ENCODE measurements at regions not wholly inside any gene's neighbourhood (a gene's known extent, or its start where the extent isn't known, plus 50 kb on each side); places are given as distances from the start of the nearest gene placed in this dataset.
A peak's percentile ranks its signal among the peaks of the same experiment; 100 is the strongest.

DNA sequence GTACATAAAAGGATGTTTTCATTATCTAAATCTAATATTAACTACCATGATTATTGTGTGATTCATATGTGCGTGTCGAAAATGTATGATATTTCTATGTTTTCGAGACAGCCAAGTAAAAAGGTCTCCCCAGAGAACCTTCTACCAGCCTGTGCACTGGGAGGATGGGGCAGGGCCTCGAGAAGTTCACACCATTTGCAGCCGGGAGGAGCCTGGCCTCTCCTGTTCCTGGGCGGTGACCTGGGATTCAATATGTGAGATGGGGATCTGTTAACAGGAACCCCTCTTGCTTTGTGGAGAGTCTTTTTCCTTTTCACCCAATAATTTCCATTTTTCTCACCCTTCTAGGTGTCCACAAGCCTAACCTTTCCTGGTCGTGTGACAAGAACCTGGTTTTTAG lies 189.3 kb downstream of the IPO8 start:
- DNase-seq = no peak

- DNase-seq = no peak
Observed at GRCh38 chr12:30501718-30502117, 194.0 kb downstream of the IPO8 start.

GRCh38 chr12:30500532-30500931 lies 195.1 kb downstream of the IPO8 start:
- DNase-seq = no peak

DNA sequence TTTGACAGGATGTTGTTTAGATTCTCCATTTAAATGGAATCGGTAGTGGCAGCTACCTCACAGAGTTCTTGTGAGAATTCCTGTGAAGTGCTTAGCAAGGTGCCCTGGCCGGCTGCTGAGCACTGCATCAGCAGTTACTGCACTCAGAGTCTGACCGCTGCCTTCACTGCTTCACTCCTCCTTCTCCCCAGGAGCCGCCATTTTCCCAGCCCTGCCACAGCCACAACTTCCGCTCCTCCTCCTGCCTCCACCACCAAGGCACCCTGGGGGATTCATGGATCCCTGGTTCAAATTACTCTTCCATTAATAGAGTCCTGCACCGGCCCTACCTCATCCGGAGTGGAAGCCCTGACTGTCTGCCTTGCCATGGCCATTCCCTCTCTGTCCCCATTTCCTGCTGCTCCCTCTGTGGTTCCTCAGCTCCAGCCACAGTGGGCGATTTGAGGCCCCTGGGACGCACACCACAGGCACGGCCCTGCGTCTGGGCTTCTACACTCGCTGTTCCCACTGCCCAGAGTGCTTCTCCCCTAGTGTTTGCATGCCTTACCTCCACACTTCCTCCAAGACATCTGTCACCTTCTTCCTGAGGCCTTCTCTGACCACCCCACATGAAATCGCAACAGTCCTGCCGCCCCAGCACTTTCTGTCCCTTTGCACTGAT lies 210.3 kb downstream of the IPO8 start:
- DNase-seq = no peak

DNA sequence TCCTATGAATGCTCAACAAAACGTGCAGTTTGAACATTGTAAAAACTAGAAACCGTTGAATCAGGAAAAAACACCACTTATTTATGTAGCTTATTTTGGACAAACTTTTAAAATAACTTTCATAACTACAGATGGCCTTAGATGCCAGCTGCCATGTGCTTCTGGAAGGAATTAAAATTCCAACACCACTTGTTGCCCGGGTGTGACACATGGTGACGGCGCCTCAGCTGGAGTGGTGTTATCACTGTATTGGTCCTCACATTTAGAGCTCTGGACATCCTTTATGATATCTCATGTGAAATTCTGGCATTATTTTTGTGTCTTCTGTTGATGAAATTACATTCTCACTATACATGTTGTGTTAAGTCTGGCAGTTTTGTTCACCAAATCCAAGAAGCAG lies 211.0 kb downstream of the IPO8 start:
- no peak for DNase-seq

- no peak for DNase-seq
Observed at GRCh38 chr12:30482650-30483049, 213.0 kb downstream of the IPO8 start.

GRCh38 chr12:30473274-30473673 lies 222.4 kb downstream of the IPO8 start:
- DNase-seq = no peak

DNA sequence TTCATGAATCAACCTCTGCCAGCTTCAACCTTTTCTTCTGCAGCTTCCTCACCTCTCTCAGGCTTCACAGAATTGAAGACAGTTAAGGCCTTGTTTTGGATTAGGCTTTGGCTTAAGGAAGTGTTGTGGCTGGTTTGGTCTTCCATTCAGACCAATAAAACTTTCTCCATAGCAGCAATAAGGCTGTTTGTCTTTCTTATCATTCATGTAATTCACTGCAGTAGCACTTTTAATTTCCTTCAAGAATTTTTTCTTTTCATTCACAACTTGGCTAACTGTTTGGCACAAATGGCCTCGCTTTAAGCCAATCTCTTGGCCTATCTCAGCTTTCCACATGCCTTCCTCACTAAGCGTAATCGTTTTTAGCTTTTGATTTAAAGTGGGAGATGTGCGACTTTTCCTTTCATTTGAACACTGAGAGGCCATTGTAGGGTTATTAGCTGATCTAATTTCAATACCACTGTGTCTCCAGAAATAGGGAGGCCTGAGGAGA lies 229.5 kb downstream of the IPO8 start:
- no peak for DNase-seq

- DNase-seq = no peak
Observed at GRCh38 chr12:30463636-30464035, 232.0 kb downstream of the IPO8 start.

GRCh38 chr12:30462249-30462648 lies 233.4 kb downstream of the IPO8 start:
- DNase-seq = no peak

GRCh38 chr12:30461026-30461615 lies 234.5 kb downstream of the IPO8 start:
- no peak for DNase-seq

DNA sequence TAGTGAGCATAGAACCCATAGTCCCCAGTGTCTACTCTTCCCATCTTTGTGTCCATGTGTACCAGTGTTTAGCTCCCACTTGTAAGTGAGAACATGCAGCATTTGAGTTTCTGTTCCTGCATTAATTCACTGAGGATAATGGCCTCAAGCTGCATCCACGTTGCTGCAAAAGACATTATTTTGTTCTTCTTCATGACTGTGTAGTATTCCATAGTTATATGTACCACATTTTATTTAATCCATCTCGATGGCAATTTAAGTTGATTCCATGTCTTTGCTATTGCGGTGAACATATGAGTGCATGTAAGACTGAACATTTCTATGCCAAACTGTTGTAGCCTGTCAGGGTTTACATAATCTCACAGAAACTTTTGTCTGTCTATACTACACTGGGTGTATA lies 237.2 kb downstream of the IPO8 start:
- no peak for DNase-seq

DNA sequence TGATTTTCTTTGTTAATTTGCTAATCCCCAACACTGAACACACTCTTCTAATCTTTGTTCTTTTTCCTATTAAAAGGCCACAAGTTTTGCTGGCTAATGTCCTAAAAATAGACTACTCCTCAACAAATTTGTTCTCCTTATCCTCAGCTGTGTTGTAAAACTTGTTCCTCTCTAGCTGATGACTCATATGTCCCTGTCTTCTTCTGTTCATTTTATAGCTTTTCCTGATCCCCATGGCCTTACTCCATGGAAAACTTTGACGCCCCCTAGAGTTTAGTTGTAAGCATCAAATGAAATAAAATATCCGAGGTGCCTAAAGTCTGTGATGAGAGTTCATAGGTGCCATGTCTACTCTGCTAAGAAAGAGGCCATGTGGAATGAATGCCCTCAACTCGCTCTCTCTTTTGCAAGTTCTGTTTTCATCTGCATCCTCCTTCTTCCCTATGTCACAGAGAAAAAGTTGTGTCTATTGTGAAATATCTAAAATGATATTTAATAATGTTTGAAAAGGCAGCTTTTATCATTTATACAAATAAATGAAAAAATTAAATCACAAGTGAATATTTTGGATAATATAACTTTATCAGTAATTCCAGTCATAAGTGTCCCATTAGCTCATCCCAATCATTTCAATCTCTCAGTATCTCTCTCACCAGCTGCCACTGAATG lies 237.9 kb downstream of the IPO8 start:
- peak; percentile 81 for DNase-seq

DNA sequence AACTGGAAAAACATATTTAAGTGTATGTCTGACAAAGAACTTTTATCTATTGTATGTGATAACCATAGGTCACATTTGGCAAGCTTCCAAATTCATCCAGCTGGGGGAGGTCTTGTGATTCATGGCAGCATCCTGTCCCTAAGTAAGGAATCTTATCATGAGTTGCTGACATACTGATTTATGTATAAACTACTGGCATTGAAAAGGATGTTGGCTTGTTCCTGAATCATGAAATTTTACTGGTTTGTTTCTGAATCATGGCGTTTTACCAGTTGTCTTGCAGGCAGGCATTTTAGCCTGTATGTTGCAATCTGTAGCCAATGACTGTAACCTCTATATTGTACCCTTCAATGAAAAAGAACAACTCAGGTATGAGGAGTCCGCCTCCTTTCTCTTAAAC lies 244.8 kb downstream of the IPO8 start:
- peak; percentile 21 for DNase-seq

DNA sequence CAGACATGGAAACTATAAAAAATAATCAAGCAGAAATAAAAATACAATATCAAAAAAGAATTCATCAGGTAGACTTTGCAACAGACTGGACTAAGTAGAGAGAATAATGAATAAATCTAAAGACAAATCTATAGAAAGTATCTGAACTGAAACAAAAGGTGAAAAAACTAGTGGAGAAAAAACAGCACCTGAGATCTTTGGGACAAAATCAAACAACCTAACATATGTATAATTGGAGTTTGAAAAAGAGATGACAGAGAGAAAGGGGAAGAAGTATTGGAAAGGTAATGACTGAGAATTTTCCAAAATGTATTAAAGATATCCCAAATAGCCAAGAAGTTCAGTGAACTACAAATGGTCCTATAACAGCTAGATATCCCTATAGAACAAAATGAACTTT lies 245.4 kb downstream of the IPO8 start:
- no peak for DNase-seq

GRCh38 chr12:30448038-30448437 lies 247.6 kb downstream of the IPO8 start:
- DNase-seq = no peak

DNA sequence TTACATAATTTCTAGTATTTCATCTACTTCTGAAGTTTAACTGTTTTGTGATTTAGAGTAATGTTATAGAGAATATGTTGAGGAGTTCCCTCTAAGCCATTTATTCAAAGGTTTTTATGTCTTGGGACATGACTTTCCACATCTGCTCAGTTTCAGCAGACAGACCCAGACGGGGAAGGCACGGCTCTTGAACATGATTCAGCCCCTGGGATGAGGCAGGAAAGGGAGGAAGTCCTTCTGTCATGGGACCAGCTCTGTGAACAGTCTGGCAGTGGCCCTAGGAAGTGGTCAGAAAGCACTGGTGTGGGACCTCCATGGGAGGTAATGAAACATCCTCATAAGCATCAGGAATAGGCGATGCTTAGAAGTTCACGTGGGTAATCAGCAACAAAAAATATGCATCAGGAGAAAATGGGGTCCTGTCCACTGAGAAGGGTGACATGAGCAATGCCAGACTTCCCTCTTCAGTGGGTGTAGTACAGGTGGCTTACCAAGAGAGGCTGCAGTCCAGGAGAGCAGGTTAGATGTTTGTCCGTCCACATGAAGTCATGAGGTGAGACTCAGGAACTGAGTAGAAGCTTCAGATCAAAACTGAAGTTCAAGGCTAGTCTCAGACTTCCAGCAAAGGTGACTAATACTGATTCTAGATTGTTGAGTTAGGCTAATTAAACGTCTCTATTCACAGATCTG lies 248.5 kb downstream of the IPO8 start:
- no peak for DNase-seq

DNA sequence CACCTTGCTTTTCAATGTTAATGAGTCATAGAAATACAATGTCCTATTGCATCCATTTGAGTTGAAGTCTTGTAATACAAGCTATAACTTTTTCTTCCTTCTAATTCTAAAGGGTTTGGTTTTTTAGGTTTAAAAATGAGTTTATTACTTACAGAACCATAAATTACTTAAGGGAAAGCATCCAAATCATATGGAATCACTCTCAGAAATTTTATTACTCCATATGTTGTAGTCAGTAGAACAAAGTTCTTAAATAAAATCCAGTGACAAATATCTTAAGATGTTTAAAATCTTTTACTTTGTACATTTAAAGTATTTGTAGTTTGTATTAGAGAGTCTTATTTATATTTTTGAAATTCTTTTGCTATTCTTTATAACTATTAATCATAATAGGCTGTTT lies 253.2 kb downstream of the IPO8 start:
- no peak for DNase-seq

DNA sequence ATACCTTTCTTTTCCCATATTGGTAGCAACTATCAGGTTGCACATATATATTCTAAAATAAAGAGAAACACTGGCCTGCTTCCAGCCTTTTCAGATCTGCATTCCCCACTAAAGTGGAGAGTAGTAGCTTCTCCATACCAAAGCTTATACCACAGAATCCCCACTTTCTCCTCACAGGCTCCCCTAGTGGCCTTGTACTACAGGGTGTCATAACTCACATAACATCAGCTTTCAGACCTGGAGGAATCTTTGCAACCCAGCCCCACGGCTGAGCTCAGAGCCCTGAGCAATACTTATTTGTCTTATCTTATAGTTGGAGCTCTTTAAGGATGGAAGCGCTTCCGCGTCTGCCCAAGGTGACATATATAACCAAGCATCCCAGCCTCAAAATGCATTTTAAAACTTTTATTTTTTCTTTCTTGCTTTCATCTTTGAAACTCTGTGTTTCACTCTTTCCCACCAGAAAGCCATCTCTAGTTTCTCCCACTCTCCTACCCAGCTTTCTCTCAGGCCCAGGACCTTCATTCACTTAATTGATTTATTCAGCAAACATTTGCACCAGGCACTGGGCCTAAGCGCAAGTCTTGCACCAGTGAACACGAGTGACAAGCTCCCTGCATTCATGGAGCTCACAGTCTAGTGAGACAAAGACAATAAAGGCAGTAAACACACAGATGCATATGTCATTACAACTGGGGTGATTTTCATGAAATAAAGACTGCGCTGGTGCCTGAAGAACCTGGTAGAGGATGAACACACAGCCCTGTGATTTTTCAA lies 254.7 kb downstream of the IPO8 start:
- peak; percentile 29 for DNase-seq

- DNase-seq = no peak
Observed at GRCh38 chr12:30439201-30439600, 256.5 kb downstream of the IPO8 start.

- DNase-seq = no peak
Observed at GRCh38 chr12:30438601-30439041, 257.0 kb downstream of the IPO8 start.

DNA sequence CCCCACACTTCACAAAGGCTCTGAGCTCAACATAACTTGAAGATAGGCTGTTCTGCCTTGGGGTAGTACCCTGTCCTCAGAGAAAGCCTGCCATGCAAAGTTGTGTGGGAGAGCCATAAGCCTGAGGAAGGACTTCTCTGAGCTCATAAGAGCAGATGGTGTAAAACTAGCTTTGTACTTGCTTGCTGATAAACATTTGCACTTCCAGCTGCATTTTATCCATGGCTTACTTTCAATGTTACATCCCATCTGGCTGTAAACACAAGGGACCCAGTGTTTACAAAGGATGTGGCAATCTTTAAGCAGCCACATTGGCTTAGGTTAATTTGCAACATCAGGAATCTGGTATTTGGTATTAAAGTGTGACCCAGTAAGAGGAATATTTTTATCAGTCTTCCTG lies 258.1 kb downstream of the IPO8 start:
- no peak for DNase-seq

GRCh38 chr12:30437044-30437443 lies 258.6 kb downstream of the IPO8 start:
- no peak for DNase-seq

All from fibroblast of skin of back (primary cell).